HG02610 (cell line): ENCODE measurements at regions not wholly inside any gene's neighbourhood (a gene's known extent, or its start where the extent isn't known, plus 50 kb on each side); places are given as distances from the start of the nearest gene placed in this dataset.

Experiments
- ATAC-seq: cut with Tn5 transposase; IDR thresholded peaks from one replicate; pipeline ENCODE4 v1.9.1; 2021; ENCODE audit warnings: mild to moderate bottlenecking, moderate library complexity; ENCODE audit not compliant: unreplicated experiment

DNA sequence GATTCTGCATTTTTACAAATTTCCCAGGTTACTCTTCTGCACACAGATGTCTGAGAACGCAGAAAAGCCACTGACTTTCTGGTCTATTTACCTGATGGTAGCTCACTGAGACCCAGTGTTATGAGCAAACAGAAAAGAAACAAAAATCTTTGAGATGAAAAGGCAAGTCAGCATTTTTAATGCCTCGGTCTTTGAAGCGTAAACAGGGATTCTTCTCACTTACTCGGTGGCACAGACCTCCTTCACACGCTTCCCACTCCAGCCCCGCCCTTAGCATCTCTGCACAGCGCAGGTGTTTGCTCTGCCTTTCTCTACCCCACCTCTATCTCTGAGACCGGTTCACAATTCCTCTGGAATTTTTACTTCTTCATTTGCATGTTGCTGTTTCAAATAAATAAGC, 195.0 kb upstream of the IRX1 start:
- no peak for ATAC-seq

DNA sequence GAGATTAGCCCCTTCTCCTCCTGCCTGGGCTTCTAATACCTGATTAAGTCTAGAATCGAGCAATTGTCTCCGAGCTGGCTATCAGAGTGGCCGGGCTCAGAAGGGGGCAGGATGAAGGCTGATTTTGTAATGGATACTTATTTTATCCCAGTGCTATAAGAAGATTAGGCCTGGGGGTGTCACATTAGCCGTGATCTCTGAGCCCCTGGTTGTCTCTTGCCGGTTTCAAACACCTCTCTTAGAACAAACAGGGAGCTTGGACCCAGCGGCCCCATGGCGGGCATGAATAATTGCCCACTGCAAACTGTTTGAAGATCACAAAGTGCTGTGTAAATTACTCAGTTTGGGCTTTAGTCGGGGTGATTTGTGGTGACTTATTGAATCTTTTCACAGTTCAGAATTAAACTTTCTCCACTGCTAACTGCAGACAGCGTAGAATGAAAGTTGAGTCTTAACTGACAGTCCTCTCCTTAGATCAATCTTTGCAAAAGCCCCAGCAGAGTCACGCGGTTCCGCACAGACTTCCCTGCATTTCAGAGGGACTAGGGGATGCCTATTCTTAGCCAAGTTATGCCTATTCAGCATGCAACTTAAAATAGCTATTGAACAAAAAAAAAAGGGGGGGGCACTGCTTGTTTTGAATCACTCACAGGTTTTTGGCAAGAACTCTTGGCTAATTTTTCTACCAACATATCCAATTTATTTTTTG, 200.6 kb upstream of the IRX1 start:
- ATAC-seq, result no peak

DNA sequence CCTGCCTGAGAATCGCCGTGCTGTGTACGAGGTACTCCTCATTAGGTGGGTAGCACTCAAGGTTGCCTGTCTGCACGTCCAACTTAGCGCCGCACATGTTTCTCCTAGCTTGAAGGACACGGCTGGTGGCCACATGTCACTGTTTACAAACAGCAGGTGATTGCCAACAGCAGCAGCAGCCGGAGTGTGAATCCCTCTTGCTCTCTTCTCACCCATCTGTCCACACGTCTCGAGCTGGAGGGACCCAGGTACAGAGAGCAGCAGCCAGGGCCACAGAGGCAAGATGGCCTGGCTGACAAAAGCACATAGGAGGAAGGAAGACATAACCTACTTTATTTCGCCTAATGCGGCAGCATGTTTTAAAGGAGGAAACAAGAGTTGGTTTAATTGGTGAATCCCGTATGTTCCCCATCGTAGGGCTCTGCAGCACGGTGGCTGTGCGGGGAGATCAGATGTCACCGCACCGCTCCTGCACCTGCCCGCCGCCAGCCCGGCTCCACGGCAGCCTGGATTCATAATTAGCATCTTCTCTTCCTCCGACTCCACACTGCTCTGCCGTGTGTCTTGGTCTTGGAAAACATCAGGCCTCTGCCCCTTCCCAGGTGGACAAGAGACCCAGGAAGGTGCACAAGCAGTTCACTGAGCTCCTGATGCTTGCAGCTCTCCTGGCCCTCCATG, 201.6 kb upstream of the IRX1 start:
- ATAC-seq, result no peak

DNA sequence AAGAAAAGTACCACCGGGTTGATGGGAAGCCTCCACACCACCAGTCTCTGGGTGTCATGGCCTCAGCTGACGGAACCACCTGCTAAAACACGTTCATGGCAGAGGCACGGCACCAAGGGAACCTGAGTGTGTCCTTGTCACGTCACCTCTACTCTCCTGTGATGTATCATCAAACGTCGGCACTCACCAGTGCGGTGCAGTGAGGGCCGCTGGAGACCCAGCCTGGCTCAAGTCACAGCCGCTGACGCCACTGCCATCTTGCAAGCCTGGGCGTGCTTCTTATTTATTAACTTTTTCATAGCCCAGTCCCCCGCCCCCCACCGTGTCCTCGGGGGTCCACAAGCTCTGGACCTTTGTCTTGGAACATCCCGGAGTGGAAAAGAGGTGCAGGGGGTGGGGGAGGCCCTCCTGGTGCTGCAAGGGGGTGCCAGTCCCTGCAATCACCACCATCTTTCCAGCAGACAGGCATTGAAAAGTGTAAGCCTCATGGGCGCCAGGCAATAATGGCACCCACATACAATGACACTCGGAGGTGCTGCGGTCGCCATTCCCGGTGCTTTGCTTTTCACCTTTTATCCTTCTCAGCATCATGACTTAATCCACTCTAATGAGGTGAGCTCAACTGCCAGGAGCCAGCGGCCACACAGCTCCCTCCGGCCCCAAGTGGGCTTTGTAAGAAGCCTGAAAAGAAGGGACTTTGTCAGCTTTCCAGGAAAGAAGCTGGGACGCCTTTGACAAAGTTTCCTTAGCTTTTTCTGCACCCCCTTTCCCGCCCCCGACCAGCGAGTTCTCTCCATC, 202.3 kb upstream of the IRX1 start:
- no peak for ATAC-seq

DNA sequence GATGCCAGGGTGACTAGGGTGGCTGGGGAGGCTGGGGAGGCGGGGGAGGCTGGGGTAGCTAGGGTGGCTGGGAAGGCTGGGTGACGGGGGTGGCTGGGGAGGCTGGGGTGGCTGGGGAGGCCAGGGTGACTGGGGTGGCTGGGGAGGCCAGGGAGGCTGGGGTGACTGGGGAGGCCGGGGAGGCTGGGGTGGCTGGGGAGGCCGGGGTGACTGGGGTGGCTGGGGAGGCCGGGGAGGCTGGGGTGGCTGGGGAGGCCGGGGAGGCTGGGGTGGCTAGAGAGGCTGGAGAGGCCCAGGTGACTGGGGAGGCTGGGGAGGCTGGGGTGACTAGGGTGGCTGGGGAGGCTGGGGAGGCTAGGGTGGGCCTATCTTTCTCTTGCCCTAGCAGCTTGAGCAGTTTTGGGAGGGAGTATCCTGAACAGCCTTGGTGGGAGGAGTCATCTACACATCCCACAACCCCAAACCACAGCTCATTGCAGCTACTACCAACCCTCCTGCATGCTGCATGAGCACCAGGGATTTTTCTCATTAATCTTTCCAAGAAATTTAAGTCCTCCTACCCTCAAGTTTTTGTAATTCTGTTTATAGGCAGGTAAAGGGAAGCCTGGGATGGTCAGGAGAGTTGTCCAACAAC, 203.2 kb upstream of the IRX1 start:
- ATAC-seq, result no peak

DNA sequence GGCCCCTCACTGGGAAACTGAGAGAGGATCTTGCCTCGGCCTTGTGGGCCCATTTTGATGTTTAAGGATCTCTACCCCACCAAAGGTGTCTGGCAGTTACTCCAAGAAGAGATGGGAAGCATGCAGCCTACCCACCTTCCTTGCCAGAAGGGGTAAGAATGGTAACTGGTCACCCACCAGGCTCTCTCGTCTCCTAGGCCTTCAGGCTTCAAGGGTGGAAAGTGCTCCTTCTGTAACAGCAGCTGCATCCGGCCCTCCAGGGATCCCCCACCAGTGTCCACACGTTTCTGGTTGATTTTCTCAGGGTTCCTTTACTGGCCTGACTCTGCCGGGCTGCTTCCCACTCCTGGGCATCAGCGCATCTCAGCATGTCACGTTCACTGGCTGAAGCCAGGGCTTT, 204.4 kb upstream of the IRX1 start:
- ATAC-seq, result no peak

DNA sequence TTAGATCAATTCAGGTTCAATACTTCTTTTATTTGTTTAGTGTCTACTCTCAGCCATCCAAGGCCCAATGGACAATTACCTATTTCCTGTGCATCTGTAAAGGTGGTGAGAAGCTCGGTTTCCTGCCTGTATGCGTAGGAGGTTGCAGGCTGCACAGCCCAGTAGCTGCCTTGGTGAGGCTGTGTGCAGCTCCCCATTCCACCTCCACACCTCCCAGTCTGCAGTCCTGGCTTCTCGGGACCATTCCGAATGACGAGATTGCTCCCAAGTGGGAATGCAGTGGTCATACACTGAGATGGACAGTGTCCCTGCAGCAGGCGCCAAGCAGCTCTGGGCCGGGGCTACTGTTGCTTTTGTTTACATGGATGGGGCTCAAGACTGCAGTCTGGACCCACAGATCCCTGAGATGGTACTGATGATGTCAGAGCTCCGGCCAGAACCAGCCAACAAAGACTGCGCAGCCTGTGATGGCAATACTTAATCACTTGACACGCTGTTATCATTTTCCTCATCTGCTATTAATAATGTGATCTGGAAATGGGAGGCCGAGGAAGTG, 206.1 kb upstream of the IRX1 start:
- no peak for ATAC-seq

DNA sequence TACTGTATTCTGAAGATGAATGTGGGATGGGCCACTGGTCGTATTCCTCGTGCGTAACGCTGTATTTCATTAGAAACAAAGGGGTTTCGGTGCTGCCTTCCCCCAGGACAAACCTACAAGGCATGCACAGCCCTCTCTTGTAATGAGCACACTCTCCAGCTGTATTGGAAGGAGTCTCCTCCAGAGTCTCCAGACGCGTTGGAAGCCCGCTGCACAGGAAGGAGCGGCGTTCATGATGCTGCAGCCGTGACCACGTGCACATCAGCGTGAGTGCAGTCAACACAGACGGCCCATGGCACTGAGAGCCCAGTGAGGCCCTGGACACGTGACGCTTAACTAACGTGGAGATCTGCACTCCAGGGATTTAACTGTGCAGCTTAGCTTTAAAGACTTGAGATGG, 209.0 kb upstream of the IRX1 start:
- ATAC-seq, result no peak

DNA sequence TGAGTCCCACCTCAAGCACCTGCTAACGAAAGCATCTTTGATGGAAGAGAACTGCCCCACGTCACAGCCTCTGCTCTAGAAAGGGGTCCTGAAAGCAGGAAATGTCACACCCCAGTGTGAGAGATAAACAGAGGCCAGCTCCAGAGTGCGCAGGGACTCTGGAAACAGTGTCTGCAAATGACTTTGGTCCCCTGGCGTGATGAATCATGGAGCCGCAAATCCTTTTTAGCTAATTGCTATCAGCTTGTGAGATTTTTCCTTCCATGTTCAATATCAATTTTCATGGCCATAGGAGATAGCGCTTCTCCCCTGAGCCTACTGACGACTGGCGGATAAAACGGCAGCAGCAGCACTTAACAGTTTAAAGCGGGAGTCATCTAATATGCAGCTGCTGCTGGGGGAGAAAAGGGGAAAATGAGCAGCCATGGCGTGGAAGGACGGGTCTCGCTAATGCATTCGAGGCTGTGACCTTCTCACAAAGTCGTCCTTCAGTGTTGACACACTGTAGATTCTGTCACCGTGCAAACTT, 209.6 kb upstream of the IRX1 start:
- no peak for ATAC-seq

DNA sequence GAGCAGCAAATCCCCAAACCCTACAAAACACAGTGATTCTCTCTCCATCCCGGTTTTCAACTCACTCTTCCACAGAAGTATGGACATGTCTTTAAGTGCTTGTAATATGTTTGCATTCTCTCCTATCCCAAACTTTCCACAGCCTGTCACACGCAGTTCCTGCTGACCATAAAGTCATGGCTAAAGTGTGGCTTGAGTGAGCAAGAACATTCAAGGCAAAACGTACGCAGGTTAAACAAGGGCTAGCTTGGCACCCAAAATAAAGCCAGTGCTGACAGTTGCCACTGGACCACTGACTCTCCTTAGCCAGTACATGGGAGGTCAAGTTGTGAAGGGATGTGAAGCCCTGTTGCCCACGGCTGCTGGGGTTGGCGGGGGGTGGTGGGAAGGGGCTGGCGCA, 211.1 kb upstream of the IRX1 start:
- no peak for ATAC-seq

DNA sequence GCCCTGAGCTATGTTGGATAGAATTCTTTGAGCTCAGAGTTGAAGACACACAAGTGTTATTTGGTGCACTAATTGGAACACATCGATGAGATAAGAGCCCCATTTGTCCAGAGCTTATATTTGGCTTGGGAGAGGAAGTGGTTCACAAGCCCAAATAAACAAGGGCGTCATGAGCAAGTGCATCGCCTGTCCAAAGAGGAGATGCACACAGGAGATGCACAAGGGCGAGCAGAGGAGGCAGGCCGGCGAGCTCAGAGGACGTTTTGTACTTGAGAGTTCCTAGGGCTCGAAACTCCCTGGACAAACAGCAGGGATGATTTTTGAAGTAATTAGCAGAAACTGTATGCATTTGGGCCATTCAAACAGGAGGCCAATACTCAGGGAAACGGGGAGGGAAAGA, 212.8 kb upstream of the IRX1 start:
- no peak for ATAC-seq

DNA sequence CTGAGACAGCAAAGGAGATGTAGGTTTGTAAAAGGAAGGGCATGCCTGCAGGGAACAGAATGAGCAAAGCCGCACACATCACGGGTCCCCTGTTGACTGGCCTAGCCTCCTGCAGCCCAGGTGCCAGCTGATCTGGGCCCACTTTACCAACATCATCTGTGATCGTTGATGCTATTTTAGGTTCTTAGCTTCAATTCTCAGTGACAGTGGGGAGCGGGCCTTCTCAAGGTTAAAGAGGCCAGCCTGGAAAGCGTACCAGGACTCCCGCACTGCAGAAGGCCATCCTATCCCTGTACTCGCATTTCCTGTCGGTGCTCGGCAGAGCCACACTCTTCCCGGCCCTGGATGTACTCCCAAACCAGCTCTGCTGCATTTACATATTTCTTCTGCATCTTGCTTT, 213.5 kb upstream of the IRX1 start:
- no peak for ATAC-seq

DNA sequence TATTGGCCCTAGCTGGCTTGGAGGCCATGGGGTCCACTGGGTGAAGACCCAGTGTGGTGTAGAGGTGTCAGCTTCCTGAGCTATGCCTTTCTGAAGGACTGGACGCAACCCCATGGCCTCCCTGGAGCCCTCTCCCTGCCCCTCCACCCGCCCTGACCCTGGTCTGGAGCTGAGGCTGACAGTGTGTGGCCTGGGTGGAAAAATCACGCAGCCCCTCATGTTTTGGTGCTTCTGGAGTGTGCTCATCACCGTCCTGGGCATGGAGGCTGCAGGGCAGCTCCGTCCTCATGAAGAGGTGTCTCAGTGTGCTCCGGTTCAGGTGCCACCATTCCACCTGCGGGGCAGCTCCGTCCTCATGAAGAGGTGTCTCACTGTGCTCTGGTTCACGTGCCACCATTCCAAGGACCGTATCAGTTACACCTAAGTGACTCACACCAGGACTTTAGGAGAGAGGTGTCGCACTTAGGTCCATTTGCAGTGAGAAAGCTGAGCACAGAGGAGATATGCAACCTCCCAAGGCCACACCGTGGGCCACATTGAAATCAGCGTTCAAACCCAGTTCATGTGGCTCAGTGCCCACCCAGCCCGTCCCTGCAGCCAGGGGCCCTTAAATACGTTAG, 214.3 kb upstream of the IRX1 start:
- ATAC-seq, result no peak

DNA sequence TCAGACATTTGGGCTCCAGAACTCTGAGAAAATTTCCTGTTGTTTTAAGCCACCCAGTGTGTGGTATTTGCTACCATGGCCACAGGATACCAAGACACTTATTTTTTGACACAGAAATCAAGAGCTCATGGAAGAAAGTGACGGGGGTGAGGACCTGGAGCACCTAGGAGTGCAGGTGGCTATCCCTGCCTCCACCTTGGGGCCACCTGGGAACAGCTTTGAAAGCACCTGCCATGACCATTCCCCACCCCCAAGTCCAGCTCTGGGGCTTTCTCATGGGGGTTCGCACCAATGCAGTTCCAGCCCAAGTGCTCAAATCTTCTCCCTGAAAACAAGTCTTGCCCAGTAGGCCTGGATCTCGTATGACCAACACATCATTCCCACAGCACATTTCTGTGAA, 214.9 kb upstream of the IRX1 start:
- ATAC-seq, result no peak

DNA sequence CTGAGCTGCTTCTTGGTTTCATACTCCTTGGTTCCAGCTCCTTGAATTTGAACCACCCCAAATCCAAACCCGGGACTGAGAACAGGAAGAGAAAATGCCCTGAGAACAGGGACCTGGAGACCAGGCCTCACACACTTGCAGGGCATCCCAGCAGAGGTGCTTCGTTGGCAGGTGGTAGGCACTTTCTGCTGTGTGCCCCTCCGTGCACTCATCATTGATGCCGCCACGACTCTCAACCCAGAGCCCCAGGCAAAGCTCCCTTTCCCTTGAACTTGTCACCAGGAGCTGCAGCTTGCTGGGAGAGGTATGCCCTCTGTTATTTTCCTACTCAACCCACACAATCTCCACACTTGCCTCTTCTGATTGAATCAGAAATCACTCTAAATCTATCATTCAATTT, 217.8 kb upstream of the IRX1 start:
- no peak for ATAC-seq

DNA sequence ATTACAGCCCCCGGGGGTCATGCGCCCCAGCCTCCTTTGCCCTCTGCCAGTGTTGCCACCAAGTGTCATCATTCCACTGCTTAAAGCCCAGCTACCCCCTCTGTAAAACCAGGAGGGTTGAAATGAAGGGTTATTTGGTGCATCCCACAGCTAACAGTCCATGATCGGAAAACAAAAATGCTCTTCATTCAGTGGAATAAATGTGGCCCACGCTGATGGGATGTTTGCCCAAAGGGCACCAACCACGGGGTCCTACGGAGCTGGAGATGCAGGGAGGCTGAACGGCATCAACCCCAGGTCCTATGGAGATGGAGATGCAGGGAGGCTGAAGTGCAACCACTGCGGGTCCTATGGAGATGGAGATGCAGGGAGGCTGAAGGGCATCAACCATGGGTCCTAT, 218.5 kb upstream of the IRX1 start:
- ATAC-seq, result no peak

DNA sequence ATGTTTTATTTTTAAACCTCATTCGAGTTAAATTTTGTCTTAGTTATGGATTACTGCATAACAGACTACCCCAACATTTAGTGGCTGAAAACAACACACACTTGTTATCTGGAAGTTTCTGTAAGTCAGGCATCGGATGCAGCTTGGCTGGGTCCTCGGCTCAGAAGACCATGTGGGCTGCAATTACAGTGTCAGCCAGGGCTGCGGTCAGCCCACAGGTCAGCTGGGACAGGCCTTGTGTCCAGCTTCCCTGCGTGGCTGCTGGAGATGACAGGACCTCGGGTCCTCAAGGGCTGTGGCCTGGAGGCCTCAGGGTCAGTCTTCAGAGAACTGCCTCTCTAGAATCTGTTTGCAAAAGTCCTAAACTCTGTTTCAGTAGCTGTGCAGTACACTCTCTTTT, 219.0 kb upstream of the IRX1 start:
- no peak for ATAC-seq

DNA sequence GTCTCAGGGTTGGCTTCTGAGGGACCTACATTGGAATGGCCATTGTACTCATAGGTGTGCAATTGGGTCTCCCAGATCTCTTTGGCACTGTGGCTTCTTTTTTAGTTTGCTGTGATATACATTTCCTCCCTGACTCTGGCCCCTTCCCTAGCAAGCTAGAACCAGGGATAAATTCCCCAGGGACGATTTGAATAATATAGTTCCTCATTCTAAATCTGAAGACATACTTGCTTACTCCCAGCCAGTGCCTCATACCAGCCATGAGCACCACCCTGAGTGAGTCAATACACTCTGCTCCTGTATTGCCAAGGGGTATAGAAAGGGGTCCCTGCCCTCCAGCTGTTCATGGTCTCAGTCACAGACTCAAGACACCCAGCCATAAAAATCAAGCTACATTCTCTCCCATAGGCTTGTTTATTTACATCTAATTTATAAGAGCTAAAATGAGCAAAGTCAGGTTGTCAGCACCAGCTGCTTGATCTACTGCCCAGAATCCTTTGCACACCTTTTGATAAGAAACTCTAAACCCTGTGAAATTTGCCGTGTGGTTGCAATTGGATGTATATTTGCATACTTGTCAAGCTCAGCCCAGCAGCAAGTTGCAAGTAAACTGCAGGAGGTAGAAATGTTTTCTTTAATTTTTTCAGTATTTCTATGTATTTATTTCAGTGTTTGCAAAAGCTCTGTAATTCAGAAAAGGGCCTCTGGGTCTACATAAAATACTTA, 219.9 kb upstream of the IRX1 start:
- ATAC-seq, result no peak

DNA sequence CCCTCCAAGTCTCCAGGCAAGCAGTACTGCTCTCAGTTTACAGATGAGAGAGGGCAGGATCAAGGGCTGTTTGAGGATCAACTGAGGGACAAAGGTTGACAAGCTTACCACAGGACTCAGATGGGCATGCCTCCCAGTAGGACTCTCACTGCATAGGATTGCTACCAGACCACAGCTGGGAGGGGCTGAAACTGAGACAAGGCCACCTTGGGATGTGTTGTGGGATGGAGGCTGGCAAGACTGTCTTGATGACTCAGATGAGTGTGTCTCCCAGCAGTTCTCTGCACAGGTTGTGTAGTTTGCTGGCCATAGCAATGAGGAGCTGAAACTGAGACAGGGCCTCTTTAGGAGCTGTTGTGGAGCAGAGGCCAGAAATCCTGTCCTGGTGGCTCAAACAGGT, 222.2 kb upstream of the IRX1 start:
- ATAC-seq, result no peak

DNA sequence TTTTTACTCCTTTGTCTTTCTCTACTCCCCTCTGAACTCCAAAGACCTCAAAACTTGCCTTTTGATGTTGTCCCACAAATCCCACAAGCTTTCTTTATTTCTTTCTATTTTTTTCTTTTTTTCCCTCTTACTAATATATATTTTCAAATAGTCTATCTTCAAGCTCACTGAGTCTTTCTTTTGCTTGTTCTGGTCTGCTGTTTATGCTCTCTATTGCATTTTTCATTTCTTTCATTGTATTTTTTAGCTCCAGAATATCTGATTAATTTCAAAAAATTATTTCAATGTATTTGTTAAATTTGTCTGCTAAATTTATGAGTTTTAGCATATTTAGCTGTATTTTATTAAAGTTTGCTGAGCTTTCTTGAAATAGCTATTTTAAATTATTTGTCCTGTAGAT, 223.3 kb upstream of the IRX1 start:
- ATAC-seq, result no peak
